ENCODE measurements at regions not wholly inside any gene's neighbourhood (a gene's known extent, or its start where the extent isn't known, plus 50 kb on each side); places are given as distances from the start of the nearest gene placed in this dataset.

DNA sequence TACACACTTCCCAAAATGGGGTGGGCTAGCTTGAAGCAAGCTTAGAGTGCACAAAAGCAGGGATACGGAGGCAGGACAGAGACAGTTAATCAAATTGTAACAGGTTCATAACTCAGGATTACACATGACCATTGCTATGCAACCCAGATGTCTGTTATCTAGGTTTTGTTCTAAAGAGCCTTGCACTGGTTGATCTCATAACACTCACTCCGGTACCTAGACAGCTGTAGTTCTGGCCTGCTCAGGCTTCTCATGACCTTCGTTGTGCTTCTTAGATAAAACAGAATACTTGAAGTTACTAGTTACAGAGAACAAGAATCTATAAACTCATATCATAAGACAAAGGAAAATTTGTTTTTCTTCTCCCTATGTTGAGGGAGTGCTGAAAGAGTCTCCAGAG, 983.4 kb downstream of the TMEM121 start:
- TF ChIP-seq, protein P1, sequence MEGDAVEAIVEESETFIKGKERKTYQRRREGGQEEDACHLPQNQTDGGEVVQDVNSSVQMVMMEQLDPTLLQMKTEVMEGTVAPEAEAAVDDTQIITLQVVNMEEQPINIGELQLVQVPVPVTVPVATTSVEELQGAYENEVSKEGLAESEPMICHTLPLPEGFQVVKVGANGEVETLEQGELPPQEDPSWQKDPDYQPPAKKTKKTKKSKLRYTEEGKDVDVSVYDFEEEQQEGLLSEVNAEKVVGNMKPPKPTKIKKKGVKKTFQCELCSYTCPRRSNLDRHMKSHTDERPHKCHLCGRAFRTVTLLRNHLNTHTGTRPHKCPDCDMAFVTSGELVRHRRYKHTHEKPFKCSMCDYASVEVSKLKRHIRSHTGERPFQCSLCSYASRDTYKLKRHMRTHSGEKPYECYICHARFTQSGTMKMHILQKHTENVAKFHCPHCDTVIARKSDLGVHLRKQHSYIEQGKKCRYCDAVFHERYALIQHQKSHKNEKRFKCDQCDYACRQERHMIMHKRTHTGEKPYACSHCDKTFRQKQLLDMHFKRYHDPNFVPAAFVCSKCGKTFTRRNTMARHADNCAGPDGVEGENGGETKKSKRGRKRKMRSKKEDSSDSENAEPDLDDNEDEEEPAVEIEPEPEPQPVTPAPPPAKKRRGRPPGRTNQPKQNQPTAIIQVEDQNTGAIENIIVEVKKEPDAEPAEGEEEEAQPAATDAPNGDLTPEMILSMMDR (IDR thresholded peaks at IDR 0.05) = no peak
- TF ChIP-seq POLR2A (IDR thresholded peaks at IDR 0.05) = no peak
